HG03565 (cell line): ENCODE measurements at regions not wholly inside any gene's neighbourhood (a gene's known extent, or its start where the extent isn't known, plus 50 kb on each side); places are given as distances from the start of the nearest gene placed in this dataset.
"Not testable (repeated sequence)": the region's sequence is repeated elsewhere in the genome, so short reads cannot be mapped to it uniquely, and the experiment has no call there.

ENCODE experiments used
- ATAC-seq: cut with Tn5 transposase; IDR thresholded peaks from one replicate; pipeline ENCODE4 v1.9.1; 2021; ENCODE audit warnings: mild to moderate bottlenecking, moderate library complexity; ENCODE audit not compliant: unreplicated experiment

DNA sequence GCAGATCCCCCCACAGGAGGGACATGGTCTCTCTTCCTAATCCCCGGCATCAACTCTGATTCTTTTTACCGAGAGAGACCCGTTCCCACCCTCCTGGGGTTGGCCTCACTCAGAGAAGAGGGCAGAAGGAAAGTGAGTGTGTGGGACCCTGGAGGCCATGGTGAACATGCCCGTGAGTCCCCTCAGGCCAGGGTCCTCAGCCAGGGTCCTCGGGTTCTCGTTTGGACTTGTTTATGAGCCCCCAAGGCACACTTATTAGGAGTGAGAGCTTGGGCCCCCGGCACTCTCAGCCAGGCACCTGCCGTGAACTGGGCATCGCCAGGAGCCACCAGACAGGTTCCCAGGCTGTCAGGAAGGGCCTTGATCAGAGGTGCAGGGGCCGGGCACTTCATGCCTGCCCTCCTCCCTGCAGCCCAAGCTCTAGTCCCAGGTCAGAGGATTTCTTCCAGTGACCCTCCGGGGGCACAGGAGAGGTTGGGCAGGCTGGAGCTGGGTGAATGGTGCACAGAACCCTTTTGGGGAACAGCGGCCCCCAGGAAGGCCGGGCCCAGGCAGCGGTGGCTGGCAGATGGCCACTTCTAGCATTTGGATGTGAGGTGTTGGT lies 122.6 kb downstream of the CRYAA start:
- ATAC-seq = no peak

DNA sequence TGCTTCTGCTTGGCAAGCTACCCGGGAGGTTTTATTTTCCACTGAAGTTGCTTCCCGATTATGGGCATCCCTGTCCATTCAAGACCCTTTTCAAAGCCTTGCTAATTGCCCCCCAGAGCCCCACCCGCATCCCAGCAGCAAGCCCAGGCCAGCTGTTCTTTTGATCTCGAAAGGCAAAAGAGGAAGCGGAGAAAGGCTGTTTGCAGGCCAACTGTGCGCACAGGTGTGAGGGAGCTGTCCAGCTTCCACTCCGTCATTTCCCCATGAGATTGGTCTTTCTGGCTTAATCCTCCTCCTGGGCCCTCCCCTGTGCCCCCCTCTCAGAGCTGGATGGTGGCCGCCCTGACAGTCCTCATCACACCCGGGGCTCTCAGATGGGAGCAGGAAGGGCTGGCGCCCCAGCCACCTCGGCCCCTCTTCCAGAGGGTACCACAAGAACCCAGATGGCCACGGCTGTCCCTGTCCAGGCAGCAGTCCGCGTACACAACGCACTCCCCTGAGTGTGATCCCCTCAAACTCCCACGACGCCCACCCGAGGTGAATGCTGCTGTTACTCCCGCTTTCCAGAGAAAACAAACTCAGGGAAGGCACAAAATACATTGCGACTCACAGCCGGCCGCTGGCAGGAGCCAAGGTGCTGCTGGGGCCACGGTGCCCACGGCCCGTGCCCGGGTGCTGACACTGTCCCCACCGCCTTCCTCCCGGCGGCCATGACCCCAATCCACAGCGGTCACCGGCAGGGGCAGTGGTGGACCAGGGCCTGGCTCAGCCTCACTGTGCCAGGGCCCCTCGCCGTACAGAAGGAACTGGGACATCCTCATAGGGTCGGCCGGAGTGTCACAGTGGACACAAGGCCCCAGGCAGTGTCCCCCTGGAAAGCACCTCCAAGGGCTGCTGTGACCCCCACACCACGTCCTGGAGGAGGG lies 121.9 kb downstream of the CRYAA start:
- ATAC-seq = no peak

DNA sequence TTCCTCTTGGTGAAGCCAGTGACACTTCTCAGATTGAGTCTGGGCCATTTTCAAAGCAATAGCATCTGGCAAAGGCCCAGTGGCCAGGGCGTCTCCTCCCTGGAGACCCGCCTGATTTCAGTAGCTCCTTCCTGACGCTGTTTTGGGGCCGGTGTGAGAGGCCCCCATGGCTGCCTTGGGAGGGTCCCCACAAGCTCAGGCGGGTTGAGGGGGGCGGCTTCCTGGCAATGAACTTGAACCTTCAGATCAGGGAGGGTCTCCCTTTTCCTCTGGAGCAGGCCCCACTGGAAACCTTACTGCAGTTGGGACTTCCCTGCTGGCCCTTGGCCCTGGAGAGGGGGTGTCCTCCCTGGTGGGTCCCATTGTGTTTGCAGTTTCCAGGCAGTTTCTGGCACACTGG lies 121.2 kb downstream of the CRYAA start:
- ATAC-seq = no peak

DNA sequence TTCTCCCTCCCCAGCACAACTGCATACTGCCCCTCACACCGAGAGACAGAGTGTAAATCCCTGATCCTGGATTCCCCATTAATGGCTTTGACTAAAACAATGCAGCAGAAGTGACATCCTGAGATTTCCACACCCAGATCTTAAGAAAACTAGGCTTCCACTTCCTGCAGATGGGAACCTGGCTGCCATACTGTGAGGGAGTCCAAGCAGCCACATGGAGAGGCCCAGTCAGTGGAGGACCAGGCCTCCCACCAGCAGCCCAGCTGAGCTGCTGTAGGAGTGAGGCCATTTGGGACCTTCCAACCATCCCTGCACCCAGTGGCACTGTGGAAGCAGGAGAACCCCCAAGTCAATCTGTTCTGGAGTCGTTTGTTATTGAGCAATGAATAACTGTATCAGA lies 120.6 kb downstream of the CRYAA start:
- no peak for ATAC-seq

DNA sequence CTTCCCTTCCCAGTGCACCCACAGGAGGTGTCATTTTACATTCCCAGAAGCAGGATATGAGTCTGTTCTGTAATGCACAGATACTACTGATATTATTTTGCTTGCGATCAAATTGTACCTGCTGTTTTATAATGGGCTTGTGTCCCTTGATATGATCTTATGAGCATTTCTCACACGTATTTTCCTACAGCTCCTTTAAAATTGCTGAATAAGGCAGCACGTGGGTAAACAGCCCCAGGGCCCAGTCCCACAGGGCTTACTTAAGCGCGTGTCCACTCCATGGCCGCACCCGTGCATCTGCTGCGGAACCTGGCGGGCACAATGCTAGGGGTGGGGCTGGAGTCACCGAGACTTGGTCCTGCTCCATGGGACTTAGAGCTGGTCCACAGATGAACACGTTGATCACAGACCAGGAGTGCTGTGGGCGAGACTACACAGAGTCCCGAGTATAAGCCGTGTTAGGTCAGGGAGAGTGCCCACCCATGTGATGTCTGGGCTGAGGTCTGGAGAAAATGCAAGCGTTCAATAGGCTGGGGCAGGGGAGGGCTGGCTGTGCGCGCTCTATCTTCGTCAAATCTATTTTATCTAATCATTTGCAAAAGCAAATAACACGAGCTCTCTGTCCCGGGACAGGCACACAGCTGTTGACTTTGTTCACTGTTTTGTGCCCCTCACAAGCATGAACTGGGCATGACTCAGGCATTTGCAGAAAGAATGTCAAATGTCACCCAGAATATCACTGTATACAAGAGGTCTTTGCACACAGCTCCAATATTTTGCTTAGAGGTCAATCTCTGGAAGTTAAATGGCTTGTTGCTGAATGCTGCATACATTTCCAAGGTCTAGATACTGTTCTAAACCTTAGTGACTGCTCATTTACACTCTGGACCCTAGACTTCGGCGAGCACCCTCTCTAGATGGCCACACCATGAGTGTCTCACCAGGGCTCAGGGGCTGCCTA lies 119.3 kb downstream of the CRYAA start:
- no peak for ATAC-seq

DNA sequence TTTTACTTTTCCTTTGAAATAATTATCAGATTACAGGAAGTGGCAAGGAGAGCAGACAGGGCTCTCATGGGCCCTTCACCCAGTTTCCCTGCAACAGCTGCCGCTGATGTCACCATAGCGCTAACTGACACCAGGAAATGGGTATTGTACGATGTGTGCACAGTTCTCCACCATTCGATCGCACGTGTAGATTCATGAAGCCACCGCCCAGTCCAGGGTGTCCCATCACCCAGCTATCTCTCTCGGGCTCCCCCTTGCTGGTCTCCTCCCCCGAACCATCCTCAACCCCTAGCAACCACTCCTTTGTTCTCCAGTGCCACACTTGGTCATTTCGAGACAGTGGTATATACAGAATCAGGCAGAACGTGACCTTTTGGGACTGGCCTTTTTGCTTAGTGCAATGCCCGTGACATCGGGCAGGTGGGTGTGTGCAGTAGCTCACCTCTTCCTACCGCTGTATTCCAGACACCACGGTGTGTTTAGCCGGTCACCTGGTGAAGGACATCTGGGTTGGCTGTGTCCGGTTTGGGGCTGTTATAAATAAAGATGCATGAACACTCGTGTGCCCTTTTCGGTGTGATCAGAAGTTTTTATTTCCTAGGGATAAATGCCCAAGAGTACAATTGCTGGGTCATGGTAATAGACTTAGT lies 118.4 kb downstream of the CRYAA start:
- ATAC-seq = no peak

DNA sequence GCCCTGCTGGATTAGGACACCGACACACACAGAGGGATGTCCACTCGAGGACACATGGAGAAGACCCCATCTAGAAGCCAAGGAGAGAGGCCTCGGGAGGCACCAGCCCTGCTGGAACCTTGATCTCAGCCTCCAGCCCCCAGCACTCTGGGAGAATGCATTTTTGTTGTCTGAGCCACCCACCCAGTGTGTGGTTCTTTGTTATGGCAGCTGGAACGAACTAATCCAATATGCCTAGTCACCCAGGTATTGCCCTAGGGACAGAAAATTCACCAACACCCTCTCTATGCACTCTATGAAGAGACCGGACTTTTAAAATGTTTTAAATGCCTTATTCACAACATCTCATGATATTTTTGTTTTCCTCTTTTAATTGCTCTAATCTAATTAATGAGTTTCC lies 117.4 kb downstream of the CRYAA start:
- no peak for ATAC-seq

DNA sequence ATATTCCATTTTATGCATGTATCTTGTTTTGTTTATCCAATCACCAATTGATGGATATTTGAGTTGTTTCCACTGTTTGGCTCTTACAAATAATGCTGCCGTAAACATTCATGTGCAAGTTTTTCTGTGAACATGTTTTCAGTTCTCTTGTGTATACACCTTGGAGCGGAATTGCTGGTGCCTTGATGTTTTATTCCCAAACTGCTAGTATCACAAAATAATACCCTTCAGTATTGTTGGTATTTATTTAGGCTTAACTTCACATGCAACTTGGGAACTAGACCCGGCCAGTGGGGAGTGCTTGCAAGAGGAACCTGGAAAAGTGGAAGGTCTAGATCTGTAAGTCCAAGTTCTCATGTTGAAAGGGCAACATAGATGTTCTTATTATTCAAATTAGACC lies 115.9 kb downstream of the CRYAA start:
- ATAC-seq = no peak

DNA sequence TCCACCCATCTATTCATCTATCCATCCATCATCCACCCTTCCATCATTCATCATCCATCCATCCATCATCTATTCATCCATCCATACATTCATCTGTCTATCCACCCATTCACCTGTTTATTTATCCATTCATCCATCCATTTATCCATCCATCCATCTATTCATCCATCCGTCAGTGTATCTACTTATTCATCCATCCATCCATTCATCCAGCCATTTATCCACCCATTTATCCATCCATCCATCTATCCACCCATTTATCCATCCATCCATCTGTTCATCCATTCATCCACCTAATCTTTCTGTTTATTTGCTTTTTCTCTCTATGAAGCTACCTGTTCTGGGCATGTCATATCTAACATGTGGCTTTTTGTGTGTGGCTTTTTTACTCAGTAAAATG lies 115.4 kb downstream of the CRYAA start:
- no peak for ATAC-seq

DNA sequence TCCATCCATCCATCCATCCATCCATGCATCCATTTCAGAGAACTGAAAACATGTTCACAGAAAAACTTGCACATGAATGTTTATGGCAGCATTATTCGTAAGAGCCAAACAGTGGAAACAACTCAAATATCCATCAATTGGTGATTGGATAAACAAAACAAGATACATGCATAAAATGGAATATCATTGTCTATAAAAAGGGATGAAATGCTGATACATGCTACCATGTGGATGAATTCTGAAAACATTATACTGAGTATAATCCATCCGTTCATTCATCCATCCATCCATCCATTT lies 115.1 kb downstream of the CRYAA start:
- ATAC-seq = not testable (repeated sequence)

DNA sequence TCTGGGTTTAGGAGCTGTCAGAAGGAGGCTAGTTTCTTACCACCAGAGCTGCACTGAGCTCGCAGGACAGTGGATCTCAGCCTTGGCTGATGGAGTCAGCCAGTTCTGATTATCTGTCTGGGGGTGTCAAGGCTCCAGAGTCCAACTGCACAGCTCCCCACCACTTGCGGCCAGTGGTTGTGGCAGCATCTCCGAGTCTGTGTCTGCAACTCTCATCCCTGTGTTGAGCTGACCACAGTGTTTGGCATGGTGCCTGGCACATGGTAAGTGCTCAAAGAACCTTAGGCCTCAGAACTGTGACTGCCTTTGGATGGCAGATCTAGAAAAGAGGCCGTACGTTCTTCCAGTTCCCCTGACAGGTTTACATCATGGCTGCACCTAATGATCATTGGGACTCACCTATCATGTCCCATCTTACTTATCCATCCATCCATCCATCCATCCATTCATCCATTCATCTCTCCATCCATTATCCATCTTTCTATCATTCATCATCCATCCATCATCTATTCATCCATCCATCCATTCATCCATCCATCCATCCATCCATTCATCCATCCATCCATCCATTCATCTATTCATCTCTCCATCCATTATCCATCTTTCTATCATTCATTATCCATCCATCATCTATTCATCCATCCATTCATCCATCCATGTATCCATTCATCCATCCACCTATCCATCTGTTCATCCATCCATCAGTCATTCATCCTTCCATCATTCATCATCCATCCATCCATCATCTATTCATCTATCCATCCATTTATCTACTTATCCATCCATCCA lies 114.5 kb downstream of the CRYAA start:
- no peak for ATAC-seq

DNA sequence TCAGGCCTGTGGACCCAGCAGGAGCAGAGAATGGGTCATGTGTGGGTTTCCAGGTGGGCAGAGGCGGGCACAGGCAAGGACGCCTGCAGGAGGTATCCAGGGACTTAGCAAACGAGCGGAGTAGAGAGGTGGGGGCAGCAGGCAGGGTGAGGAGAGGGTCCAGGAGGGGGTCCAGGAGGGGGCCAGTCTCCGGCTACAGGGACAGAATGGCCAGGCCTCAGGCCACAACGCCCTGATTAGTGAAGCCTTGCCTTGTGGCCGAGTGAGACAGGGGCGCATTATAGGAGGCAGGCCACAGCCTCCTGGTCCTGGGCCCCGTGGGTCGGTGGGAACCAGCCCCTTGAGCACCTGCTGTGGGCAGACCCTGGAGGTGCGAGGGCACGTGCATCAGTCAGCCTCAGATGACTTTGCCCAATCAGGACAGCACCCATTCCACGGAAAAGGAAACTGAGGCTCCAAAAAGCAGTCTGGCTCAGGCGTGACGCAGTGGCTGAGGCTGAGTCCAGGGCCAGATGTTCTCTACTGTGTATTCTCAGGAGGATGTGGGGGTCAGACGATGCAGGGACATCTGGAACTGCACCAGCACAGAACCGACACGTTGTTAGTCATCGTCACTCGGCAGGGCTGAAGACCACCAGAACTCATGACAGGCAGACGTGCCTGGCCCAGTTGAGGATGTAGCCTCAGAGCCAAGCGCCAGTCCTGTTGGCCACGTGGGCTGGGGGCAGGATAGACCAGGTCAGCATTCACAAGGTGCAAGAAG lies 113.7 kb downstream of the CRYAA start:
- ATAC-seq = no peak

DNA sequence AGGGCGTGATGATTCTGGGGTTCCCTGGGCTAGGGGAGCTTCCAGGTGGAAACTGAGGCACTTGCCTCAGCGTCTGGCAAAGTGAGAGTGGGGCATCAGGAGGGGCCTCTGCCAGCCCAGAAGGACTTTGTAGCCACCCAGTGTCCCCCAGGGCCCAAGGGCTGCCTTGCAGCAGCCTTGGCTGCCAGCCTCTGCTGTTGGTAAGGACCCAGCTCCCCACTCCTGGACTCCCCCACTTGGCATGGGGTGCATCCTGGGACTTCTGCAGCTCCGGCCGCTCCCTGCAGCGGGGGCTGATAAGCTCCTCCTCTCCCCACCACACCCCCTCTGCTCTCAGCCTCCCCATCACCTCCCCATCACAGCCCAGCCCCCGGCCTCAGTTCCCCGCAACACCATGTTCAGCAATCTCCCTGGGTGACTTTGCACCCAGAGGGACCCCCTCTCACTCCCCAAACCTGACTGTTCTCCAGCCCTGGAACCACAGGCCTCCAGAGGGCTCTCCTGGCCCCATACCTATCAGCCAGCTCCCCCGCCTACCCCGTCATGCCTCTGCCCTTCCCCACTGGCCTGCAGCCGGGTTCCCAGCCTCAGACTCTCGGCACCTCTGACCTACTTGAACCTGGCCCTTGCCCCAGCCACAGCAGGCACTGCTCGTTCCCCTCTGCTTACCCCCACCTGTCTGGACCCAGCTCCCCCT lies 113.0 kb downstream of the CRYAA start:
- no peak for ATAC-seq

DNA sequence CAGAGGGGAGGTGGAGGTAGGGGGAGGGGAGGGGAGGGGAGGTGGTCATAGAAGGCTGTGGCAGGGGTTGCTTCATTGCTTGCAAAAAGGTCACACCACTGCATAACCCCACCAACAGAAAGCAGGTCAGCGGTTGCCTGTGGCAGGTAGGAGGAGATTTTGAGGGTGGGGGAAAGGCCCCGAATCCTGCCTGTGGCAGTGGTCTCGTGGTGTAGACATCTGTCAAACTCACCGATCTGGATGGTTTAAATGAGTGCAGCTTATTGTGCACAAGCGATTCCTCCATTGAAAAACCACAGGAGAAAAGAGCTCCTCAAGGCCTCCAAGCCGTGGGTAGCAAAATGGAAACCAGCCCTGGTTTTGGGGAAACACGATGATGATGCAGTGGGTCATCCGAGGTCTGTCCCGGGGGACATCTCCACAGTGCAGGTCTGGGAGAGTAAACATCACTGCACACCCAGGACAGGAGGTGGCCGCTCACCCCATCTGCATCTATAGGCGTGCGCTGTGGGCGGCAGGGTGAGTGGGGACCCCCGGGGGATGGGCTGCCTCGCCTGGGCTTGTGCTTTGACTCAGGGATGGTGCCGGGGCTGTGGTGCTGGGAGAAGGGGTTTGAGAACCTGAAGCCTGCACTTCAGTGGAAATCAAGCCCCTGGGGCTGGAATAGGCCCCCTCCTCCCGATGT lies 112.3 kb downstream of the CRYAA start:
- ATAC-seq = no peak

DNA sequence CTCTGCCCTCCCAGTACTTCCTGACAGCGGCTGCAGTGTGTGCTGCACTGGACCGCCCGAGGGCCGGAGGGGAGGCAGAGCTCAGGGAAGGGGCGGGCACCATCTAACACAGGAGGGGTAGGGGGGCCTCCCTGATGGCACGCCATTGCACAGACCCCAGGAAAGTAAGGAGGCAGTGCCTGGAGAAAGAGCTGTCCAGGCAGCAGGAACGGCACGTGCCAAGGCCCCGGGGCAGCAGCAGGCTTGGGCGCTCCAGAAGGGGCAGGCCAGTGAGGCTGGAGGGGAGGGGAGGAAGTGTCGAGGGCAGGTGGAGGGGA lies 110.7 kb downstream of the CRYAA start:
- ATAC-seq = no peak

DNA sequence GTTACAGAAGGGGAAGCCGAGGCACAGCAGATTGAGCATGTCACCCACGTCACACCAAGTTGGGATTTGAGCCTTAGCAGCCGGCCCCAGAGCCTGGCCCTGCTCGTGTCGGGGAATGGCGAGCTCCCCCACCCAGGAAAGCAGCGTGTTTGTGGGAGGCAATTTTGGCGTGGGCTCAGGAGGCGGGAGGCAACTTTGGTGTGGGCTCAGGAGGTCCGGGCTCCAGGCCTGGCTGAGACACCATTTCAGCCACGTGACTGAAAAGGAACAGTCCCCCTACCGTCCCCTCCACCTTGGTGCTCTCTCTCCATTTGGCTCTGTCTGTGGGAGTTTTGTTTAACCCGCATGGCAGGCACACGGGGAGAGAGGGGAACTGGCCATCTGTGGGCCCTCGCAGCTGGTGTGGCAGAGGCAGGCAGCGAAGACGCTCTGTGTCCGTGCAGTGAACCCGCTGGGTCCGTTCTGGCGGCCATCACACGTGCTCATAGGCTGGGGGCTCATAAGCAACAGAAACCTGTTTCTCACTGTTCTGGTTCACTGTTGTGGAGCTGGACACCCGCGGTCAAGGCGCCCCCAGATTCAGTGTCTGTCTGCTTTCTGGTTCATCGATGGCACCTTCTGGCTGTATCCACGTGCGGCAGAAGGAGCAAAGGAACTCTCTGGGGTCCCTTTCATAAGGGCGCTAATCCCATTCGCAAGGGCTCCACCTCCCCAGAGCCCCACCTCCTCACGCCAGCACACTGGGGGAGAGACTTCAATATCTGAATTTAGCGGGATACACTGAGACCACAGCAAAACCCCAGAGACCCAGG lies 110.2 kb downstream of the CRYAA start:
- no peak for ATAC-seq

DNA sequence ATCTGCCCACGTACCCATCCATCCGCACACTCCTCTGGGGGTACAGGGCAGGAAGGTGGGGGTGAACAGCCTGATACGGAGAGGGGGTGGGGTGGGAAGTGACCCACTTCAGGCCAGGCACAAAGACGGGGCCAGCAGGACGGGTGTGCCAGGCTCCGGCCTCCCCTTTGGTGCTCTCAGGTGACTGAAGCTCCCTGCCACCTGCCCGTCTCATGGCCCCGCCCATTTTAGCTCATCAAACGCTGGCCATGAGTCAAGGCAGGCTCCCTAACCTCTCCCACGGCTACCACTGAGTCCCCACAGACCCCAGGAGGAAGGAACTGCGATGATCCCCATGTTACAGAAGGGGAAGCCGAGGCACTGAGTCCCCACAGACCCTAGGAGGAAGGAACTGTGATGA lies 109.6 kb downstream of the CRYAA start:
- ATAC-seq = no peak
